HG03520 (cell line): ENCODE measurements at regions not wholly inside any gene's neighbourhood (a gene's known extent, or its start where the extent isn't known, plus 50 kb on each side); places are given as distances from the start of the nearest gene placed in this dataset.
"Not testable (repeated sequence)": the region's sequence is repeated elsewhere in the genome, so short reads cannot be mapped to it uniquely, and the experiment has no call there.

Experiments used
- ATAC-seq: cut with Tn5 transposase; IDR thresholded peaks from one replicate; pipeline ENCODE4 v1.9.1; 2021; ENCODE audit warnings: mild to moderate bottlenecking, moderate library complexity; ENCODE audit not compliant: unreplicated experiment

GRCh38 chr10:29829776-29830175, 195.0 kb upstream of the SVIL start:
- no peak for ATAC-seq

GRCh38 chr10:29828956-29829355, 194.2 kb upstream of the SVIL start:
- no peak for ATAC-seq

- no peak for ATAC-seq
These were observed 193.7 kb upstream of the SVIL start for GRCh38 chr10:29828440-29828894.

- ATAC-seq = no peak
These were observed 192.7 kb upstream of the SVIL start for GRCh38 chr10:29827512-29827911.

- ATAC-seq = no peak
These were observed 192.2 kb upstream of the SVIL start for GRCh38 chr10:29826801-29827450.

- no peak for ATAC-seq
These were observed 191.4 kb upstream of the SVIL start for GRCh38 chr10:29826221-29826620.

- no peak for ATAC-seq
These were observed 188.8 kb upstream of the SVIL start for GRCh38 chr10:29823553-29824080.

- ATAC-seq = no peak
These were observed 186.2 kb upstream of the SVIL start for GRCh38 chr10:29820890-29821461.

- ATAC-seq = no peak
These were observed 182.2 kb upstream of the SVIL start for GRCh38 chr10:29816801-29817558.

- ATAC-seq = no peak
These were observed 180.8 kb upstream of the SVIL start for GRCh38 chr10:29815572-29815971.

- ATAC-seq = no peak
These were observed 177.1 kb upstream of the SVIL start for GRCh38 chr10:29811751-29812427.

GRCh38 chr10:29810816-29811215, 176.0 kb upstream of the SVIL start:
- ATAC-seq = no peak

- not testable (repeated sequence) for ATAC-seq
These were observed 175.5 kb upstream of the SVIL start for GRCh38 chr10:29810231-29810630.

GRCh38 chr10:29809383-29809782, 174.6 kb upstream of the SVIL start:
- no peak for ATAC-seq

- ATAC-seq = no peak
These were observed 172.5 kb upstream of the SVIL start for GRCh38 chr10:29807163-29807806.

- ATAC-seq = no peak
These were observed 171.6 kb upstream of the SVIL start for GRCh38 chr10:29806350-29806788.

GRCh38 chr10:29805134-29805723, 170.5 kb upstream of the SVIL start:
- no peak for ATAC-seq

GRCh38 chr10:29804025-29804852, 169.5 kb upstream of the SVIL start:
- ATAC-seq = no peak

- ATAC-seq = no peak
These were observed 167.4 kb upstream of the SVIL start for GRCh38 chr10:29802171-29802570.
